Renal pelvis (tissue), 1 donor: ENCODE measurements at regions not wholly inside any gene's neighbourhood (a gene's known extent, or its start where the extent isn't known, plus 50 kb on each side); places are given as distances from the start of the nearest gene placed in this dataset.

Experiments
- DNase-seq: peaks from one replicate; pipeline ENCODE4 v3.0.0-alpha.2; 2013

GRCh38 chr15:38647683-38648082, 83.1 kb upstream of the RASGRP1 start:
- DNase-seq, result no peak

DNA sequence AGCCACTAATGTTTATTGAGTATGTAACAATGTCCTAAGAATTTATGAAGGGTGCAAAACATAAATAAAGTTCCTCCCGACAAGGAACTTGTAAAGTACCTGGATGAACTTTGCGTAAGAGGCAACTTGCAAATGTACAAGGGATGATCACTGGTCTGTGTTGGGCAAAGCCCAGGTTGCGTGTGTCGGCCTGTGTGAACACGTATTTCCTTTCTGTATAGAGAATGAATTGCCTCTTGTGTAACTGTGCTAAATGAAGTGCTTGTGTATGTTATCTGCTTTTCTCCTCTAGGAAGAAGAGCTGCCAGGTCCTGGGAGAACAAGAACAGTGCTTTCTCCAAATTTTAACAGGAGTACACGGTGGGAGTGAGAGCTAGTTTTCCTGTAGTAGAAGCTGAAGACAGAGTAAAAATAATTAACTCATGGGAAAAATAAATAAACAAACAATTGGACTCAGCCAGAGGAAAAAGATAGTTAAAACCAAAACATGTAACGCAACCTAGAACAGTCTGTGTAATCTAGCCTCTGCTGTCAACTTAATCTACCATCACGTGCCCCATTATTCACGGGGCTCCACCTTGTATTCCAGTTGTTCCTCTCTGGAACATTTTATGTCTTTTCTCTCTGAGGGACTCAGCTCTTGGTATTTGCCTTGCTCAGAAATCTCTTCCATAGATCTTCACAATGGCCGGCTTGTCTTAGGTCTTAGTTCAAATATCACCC, 83.7 kb upstream of the RASGRP1 start:
- no peak for DNase-seq

- no peak for DNase-seq
These were observed 85.8 kb upstream of the RASGRP1 start for GRCh38 chr15:38650384-38650783.

DNA sequence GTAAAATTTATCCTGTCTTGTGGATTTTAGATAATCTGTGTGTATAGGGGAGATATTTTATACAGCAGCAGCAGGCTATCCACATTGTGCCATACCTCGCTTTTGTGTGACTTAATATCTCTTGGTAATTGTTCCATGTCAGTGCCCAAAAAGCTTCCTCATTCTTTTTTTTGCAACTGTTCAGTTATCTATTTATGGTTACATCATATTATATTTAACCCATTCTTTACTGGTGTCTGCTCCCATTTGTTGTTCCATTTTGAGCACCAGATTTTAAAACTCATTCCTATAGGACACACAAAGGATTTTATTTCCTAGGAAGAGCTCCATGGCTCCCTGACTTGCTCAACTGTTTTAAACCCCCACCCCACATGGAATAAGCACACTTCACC, 86.3 kb upstream of the RASGRP1 start:
- DNase-seq, result no peak

GRCh38 chr15:38651328-38652038, 86.9 kb upstream of the RASGRP1 start:
- no peak for DNase-seq

DNA sequence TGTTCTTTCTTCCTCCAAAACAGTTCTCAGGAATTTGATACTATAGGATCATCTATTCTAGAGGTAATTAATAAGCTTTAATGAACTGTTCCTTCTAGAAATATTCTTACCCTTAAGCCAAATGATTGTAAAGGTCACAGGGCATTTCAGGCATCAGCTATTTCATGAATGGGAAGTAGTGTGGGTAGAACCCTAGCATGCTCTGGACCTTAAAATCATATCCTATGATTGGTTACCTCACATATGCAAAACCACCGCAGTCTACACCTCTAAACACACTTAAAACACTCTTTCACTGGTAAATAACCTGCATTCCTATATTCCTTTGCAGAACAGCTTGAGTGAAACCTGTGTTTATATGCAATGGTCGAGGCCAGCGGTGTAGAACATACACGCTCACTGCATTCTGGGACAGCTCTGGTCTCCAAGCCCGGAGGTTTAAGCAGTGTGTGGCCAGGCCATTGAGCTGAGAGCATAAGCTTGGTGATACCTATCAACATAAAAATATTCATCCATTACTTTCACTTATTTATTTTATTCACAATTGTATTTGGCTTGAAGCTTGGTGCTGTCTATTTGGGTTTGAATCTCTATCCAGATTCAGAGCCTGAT, 87.7 kb upstream of the RASGRP1 start:
- DNase-seq, result no peak

DNA sequence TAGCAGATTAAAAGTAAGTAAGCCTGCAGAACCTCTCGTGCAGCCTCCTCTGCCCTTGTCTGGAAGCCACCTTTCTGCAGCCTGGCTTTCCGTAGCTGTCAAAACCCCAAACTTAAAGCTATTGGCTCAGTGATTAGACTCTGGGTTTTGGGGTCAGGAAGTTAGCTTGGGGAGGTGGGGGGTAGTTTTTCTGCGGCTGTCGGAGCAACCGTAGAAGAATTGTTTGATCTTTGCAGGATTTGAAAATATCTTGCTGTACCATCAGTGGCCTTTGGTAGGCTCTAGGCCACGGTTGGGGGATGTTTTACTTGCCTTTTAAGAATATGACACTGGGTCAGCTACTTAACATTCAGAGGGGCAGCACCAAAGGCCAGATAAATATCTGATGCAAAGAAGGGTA, 88.4 kb upstream of the RASGRP1 start:
- no peak for DNase-seq

DNA sequence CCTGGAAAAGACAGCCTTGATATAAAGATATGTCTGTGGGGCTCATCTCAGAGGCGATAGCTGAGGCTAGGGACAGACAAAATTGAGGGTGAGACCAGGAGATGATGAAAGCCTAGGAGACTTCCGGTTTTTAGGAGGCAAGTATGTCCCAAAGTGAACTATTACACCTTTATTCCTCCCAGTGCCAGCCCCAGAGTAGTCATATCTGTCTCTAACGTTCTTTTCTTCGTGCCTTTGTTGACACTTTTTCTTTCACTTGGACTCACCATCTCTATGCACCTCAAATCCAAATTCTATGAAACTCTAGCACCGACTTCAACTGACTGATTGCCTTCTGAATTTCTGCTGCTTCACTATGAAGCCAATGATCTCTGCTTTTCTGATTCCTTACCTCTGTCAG, 93.8 kb upstream of the RASGRP1 start:
- DNase-seq, result no peak

GRCh38 chr15:38660738-38661137, 96.1 kb upstream of the RASGRP1 start:
- no peak for DNase-seq

GRCh38 chr15:38662033-38662802, 97.6 kb upstream of the RASGRP1 start:
- no peak for DNase-seq

DNA sequence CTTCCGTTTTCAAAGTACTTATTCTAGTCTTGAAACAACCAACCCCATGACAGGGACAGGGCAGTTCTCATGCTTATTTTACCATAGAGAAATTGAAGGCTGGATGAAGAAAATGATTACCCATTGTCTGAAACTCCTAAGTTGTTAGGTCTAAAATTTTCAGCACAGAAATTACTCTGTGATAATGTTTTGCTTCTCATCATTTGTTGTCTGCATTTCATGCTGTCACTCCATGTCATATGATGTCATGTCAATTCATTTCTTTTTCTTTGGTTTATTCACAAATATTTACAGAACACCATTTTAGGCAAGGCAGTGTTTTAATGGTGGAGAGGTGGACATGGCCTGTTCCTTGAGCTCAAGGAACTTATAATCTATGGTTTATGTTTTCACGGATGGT, 98.2 kb upstream of the RASGRP1 start:
- DNase-seq, result no peak

- no peak for DNase-seq
These were observed 101.1 kb upstream of the RASGRP1 start for GRCh38 chr15:38665586-38666305.

- DNase-seq, result no peak
These were observed 102.4 kb upstream of the RASGRP1 start for GRCh38 chr15:38666865-38667510.

DNA sequence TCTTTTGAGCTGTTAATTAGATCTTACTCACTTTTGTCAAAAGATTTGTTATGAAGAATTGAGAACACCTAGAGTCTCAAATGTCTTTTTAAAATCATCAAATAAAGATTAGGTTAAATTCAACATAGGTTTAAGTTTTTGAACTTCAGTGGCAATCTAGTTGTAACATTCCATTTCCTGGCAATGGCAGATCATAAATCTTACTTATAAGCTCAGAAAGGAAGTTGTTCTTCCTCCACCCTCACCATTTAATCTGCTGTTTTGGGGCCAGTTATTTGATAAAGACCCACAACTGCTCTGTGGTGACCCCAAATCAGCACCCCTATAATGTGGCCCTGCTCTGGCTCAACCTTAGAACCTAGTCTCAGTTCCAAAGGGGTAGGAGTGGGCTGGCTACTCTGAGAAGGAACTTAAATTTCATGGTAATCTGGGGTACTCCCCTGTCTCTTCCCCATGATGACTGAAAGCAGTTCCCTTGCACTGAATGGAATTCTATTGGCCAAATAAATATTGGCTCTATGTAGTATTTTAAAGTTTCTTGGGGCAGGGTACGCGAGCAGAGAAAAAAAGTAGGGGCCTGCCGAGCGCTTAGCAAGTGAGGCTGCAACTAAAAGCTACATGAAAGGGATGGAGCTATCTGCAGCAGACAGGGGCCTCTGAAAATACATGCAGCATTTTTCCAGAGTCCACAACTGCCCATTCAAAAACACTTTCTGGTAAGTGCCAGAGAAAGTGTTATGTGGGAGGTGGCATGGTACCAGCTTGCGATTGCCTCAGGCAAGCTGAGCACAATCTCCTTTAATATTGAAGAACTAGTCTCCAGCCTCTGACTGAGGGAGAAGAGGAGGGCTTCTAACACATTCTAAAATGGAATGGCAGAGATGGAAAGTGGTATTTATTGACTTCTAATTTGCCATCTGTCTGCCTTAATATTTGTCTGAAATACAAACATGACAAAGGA, 103.6 kb upstream of the RASGRP1 start:
- DNase-seq, result no peak

- no peak for DNase-seq
These were observed 104.3 kb upstream of the RASGRP1 start for GRCh38 chr15:38668898-38669391.

- DNase-seq, result no peak
These were observed 105.8 kb upstream of the RASGRP1 start for GRCh38 chr15:38670128-38671005.

DNA sequence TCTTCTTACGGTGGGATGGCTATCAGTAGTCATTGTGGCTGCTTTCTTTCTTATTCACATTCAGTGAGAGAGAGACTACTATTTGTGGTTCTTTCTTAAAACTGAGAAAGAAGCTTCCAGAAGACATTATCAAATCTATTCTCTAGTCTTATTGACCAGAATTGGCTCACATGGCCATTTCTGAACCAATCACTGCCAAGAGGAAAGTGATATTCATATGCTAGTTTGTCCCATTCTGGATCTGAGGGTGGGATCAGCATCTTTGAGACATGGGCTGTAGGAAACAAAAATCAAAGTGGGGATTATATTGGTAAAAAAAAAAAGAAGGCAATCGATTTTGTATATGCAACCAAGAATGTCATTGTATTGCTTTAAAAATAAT, 106.4 kb upstream of the RASGRP1 start:
- no peak for DNase-seq

DNA sequence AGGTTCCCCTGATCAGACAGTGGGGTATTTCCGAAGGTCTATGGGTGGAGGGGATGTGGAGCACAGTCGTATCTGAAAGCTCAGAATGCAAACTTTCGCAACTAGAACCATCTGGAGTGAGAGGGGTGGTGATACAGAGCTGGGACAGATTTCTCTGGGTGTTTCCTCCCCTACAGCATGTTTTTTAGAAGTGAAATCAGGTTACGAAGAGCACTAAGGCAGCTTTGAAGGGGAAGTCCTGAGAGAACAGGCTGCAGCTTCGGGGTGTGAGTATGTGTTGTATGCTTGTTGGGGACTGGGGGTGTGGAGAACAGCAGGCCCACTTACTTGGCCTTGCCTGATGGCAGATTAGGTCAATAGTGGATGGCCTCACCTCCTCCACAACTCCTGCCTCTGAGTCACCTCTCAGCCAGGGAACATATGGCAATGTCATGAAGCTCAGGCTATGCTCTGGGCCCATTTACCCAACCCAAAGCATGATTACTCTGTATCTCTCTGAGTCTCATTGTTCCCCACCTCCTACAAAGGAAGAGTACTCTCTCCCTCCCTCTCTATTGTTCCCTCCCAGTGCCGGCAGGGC, 107.2 kb upstream of the RASGRP1 start:
- no peak for DNase-seq

GRCh38 chr15:38672273-38672672, 107.7 kb upstream of the RASGRP1 start:
- no peak for DNase-seq
